Fibroblast of skin of right biceps (primary cell): ENCODE measurements at regions not wholly inside any gene's neighbourhood (a gene's known extent, or its start where the extent isn't known, plus 50 kb on each side); places are given as distances from the start of the nearest gene placed in this dataset.

Experiments used
- DNase-seq: peaks from one replicate; pipeline ENCODE4 v3.0.0-alpha.2; 2013

DNA sequence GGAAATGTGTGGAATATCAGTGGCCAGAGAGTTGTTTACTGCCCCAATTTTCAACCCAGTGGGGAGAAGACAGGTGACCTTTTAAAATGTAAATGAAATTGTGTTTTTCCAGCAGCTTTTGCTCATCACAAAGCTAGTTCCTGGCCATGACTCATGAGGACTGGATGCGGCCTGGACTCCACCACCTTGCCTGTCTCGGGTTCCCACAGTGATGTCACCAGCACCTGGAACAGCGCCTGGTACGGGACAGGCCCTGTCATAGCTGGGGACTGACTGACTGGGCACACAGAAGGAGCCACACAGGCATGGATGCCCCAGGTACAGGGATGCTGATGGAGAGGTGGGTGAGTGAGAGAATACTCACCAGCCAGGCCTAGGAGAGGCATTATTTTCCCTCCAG is 277.1 kb downstream of the AJAP1 start:
- DNase-seq: no peak

DNA sequence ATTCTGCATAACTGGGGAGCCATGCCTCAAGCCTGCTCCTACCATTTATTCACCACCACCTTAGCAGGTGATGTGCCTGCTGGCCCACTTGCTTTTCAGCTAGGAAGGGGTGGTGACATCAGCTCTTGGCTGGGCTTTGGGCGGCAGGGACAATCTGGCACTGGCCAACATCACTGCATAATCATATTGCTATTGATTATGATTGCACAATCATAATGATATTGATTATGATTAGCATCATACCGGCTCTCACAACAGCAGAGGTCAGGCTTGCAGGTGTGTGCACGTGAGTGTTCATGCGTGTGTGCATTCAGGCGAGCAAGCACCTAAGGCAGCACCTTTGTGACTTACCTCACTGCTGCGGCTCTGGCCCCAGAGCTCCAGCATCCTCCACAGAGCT is 273.8 kb downstream of the AJAP1 start:
- no peak for DNase-seq

DNA sequence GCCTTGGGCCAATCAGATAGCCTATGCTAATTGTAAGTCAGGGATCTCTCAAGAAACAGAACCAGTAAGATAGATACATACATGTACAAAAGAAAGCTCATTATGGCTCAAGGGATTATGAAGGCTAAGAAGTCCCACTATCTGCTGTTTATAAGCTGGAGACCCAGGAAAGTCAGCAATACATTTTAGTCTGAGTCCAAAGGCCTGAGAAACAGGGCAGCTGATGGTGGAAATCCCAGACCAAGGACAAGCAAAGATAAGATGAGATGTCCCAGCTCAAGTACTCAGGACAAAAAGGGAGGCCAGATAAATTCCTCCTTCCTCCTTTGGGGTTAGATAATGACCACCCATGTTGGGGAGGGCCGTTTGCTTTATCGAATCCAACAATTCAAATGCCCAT is 269.9 kb downstream of the AJAP1 start:
- no peak for DNase-seq

DNA sequence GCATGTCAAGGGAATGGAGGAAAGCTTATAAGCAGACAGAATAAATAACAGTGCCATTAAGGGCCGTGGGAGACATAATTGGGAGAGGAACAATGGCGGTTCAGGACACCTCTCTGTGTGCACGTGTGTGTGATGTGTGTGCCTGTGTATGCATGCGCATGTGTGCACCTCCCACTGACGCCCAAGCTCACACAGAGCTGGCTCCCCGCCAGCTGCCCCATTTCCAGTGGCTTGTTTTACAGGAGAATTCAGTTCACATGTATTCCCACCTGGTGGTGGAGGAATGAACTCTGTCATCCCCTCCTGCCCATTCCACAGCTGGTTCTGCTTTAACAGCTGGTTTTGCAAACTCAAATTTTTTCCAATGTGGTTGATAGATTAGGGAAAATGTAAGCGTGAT is 262.2 kb downstream of the AJAP1 start:
- DNase-seq: no peak

DNA sequence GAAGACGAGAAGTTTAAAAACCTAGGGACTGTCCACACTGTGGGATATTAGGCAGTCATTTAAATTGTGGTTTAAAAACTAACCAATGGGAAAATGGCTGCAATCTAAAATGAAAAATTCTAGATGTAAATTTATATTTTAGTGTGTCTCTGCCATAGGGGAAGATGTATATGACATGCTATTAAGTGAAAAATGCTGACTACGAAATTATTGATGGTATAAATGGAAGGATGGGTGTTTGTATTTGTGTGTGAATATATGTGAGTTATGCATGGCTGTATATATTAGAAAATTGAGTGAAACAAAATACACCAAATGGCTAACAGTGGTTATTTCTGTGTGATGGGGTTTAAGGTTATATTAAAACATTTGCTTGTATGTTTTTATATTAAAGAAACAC is 260.7 kb downstream of the AJAP1 start:
- no peak for DNase-seq

DNA sequence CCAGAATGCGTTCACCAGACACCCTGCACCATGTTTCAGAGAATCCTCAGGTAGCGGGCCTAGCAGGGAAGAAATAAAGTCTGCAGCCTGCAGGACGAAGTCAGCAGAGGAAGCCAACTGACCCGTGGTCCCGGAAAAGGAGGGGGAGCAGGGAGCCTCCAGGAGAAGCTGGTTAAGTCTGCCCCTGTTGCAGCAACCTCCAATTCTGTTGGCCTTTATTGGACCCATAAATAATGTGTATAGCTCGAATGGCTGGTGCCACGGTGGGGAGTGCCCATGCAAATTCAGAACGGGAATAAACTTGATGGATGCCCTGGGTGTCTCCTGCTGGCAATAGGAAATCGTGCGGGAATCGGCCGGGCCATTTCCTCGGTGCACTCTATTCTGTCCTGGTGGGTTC is 254.1 kb downstream of the AJAP1 start:
- no peak for DNase-seq

DNA sequence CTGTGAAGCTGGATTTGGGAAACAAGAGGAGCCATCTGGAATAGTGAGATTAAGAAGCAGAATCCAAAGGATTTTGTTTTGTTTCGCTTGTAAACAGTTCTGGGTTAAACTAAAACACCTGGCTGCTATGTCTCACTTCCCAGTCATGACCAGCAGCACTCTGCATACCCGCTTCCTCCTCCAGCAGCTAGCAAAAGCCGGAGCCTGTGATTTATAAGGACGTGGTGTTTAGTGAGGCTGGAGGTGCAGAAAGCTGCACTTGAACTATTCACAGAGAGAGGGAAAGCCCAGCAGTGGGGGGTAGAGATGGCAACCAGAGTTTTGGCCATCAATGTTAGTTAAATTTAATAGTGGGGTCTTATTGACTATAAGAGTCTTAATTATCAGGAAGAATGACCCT is 240.2 kb downstream of the AJAP1 start:
- DNase-seq: no peak

DNA sequence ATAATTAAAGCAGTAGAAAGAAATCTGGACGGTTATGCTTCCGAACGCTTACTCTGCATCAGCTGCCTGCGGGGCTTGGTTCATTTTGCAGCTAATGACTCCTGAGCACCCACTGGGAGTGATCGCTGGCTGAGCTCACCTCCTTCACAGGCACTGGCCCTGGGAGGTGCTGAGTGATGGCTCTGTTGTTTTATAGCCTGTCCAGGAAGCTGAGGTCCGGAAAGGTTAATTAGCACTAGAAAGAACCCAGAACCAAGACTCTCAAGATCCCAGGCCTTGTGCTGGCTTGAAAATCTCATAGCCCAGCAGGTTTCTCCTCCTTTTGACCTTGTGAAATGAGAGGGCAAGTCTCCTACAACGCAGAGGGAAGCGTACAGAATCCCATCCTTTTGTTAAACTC is 226.2 kb downstream of the AJAP1 start:
- DNase-seq: no peak

DNA sequence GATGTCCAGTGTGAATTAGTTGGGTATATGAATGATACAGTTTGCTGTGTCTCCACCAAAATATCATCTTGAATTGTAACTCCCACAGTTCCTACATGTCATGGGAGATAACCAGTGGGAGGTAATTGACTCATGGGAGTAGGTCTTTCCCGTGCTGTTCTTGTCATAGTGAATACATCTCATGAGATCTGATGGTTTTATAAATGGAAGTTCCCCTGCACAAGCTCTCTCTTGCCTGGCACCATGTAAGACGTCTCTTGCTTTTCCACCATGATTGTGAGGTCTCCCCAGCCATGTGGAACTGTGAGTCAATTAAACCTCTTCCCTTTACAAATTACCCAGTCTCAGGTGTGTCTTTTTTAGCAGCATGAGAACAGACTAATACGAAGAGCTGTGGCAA is 223.0 kb downstream of the AJAP1 start:
- DNase-seq: no peak

DNA sequence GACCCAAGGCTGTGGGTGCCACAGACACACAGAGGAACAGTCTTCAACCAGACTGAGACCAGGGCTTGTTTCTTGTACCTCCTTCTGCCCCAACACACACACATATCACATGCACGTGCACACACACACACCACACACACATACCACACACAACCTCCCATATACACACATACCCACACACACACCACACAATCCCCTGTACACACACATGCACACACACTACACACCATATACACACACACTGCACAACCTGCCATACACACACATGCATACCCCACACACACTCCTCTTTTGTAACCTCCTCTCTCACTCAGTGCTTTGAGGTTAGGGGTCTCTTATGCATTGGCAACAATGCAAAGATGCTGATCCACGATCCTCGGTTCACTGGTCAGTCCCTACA is 217.0 kb downstream of the AJAP1 start:
- DNase-seq: no peak

DNA sequence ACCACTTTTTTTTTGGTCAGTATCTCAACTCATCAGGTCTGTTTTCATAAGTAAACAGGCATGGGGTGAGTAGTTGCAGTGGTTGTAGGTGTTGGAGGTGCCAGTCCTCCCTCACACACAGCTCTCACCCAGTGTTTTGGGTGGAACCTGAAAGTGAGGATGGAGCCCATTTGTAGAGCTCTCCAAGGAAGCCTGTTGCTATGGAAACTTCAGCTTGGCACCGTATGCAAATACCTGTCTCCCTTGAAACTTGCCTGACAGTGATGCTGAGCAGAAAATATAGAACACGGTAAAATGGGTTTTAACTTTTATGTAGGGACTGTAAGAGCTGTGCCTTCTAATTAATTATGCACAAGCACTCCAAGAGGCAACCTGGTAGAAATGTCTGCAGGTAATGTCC is 214.1 kb downstream of the AJAP1 start:
- DNase-seq: no peak

DNA sequence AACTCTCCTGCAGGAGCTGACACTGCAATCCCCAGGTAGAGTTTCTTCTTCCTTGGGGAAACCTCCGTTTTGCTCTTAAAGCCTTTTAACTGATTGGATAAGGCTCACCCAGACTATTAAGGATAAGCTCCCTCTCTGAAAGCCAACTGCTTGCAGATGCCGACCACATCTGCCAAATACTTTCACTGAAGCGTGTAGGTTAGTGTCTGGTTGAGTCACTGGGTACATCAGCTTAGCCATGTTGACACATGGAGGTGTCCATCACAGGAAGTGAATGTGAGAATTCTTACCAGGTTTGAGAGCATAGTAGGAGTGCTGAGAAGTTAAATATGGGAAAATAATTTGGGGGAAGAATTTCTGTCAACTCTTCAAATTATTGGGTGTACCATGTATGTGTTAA is 202.0 kb downstream of the AJAP1 start:
- no peak for DNase-seq

DNA sequence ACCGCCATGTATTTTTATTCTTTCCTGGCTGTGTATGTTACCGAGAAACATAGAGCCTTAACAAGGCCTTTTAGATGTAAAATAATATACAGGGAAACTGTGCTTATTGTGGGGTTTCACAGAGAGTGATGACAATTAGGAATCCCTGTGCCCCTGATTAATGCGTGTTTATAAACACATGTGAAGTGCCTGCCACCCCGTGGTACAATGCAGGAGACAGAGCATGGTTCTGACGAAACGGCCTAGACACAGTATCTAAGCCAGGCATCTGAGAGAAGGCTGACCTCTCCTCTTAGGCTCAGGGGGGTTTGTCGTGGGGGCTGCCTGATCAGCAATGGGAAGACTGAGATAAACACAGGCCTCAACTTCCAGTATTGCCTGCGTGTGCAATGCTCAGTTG is 200.0 kb downstream of the AJAP1 start:
- DNase-seq: no peak

DNA sequence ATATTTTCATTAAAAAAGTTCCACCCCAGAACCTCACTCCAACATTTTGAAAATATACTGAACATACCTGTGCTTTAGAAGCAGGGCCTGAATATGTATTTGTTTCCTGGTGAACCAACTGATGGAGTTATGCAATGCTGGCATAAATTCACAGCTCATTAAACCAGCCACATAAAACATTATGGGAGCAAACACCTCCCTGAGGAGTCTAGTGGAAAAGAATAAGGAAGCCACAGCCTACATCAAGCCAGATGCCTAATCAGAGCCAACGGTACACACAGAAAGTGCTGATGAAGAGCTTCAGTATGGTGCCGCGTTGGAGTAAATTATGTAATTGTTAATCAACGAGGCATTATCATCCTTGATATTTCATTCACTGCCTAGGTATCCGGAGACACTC is 199.5 kb downstream of the AJAP1 start:
- no peak for DNase-seq

DNA sequence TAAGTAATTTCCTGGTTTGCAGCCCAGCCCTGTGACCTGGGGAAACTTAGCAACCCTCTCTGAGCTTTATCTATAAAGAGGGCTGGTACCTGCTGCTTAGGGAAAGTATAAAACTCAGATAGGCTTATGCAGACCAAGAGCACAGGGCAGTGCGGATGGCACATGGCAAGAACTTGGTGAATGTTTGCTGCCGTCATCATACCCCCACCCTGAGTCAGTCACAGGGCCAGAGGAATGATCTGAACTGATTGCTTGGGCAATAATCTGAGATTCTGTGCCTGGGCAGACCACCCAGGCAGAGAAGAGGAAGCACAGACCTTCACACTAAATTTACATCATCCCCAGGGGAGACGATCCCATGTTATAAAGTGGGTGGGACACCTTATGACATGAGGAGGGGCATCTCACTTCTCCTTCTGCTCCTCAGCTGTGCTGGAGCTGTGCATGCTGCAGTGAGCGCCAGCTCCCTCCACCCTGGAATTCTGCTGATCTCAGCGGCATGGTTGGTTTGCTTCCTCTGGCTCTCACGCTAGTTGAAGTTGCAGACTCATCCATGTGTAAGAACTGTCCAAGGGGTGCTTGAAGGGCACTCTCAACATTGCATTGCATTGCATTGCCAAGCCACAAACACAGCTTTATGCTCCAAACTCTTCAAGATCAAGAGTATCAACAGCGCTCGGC is 197.1 kb downstream of the AJAP1 start:
- no peak for DNase-seq

DNA sequence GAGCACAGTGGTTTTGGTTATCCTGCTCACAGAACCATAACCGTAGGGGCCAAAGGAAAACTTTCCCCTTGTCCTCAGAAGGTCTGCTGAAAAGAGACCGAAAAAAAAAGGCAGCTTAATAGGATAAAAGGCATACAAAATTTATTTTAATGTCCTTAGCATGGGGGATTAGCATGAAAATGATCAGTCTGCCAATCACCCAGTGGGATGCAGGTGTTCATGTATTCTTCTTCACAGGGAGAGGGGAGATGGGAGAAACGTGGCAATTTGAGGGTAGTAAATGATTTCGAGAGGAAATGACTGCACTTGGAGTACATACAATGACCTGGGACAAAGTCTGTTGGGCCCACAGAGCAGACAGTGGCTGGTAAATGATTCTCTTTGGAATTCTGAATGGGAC is 194.0 kb downstream of the AJAP1 start:
- no peak for DNase-seq

DNA sequence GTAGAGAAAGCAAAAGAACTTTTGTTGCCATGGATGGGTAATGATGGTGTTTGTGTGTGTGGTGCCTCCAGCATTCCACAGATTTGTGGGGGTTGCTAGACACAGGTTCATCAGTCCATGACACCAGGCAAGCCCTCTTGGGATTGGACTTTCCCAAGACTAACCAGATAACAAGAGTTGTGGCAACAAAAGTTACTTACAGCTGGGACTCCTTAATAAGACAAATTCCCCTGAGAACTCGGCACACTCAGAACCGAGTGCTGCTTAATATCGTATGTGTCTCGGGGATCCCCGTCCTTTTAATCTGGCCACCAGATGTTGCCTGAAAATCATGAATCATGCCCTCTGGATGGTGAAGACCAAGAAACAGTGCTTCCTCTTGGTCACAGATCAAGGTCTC is 193.3 kb downstream of the AJAP1 start:
- no peak for DNase-seq
